HG02884 (cell line): ENCODE measurements at regions not wholly inside any gene's neighbourhood (a gene's known extent, or its start where the extent isn't known, plus 50 kb on each side); places are given as distances from the start of the nearest gene placed in this dataset.
"Not testable (repeated sequence)": the region's sequence is repeated elsewhere in the genome, so short reads cannot be mapped to it uniquely, and the experiment has no call there.

Source experiments
- ATAC-seq: cut with Tn5 transposase; IDR thresholded peaks from one replicate; pipeline ENCODE4 v1.9.1; 2021; ENCODE audit warnings: mild to moderate bottlenecking, moderate library complexity; ENCODE audit not compliant: unreplicated experiment

- ATAC-seq = no peak
These were observed 442.0 kb downstream of the MDFIC start for GRCh38 chr7:115363916-115364315.

GRCh38 chr7:115359955-115360354 is 438.1 kb downstream of the MDFIC start:
- no peak for ATAC-seq

- peak; percentile 50 for ATAC-seq
These were observed 437.2 kb downstream of the MDFIC start for GRCh38 chr7:115359119-115359518.

- no peak for ATAC-seq
These were observed 435.8 kb downstream of the MDFIC start for GRCh38 chr7:115357703-115357999.

- ATAC-seq = no peak
These were observed 435.3 kb downstream of the MDFIC start for GRCh38 chr7:115356999-115357702.

- no peak for ATAC-seq
These were observed 434.3 kb downstream of the MDFIC start for GRCh38 chr7:115356139-115356746.

GRCh38 chr7:115354925-115355324 is 433.0 kb downstream of the MDFIC start:
- ATAC-seq = no peak

- no peak for ATAC-seq
These were observed 430.5 kb downstream of the MDFIC start for GRCh38 chr7:115352375-115352774.

- ATAC-seq = no peak
These were observed 428.9 kb downstream of the MDFIC start for GRCh38 chr7:115350764-115351163.

- ATAC-seq = no peak
These were observed 427.7 kb downstream of the MDFIC start for GRCh38 chr7:115349635-115350034.

- no peak for ATAC-seq
These were observed 424.8 kb downstream of the MDFIC start for GRCh38 chr7:115346685-115347084.

GRCh38 chr7:115340828-115341227 is 418.9 kb downstream of the MDFIC start:
- ATAC-seq = no peak

GRCh38 chr7:115338016-115338415 is 416.1 kb downstream of the MDFIC start:
- ATAC-seq = no peak

- no peak for ATAC-seq
These were observed 410.8 kb downstream of the MDFIC start for GRCh38 chr7:115332691-115333090.

- no peak for ATAC-seq
These were observed 407.1 kb downstream of the MDFIC start for GRCh38 chr7:115329006-115329405.

GRCh38 chr7:115328018-115328417 is 406.1 kb downstream of the MDFIC start:
- no peak for ATAC-seq

- no peak for ATAC-seq
These were observed 405.4 kb downstream of the MDFIC start for GRCh38 chr7:115327326-115327725.

- no peak for ATAC-seq
These were observed 397.6 kb downstream of the MDFIC start for GRCh38 chr7:115319541-115319940.

- ATAC-seq = not testable (repeated sequence)
These were observed 388.4 kb downstream of the MDFIC start for GRCh38 chr7:115310316-115310715.

- no peak for ATAC-seq
These were observed 384.7 kb downstream of the MDFIC start for GRCh38 chr7:115306586-115306985.

GRCh38 chr7:115300231-115300870 is 378.5 kb downstream of the MDFIC start:
- ATAC-seq = no peak

GRCh38 chr7:115299397-115300037 is 377.6 kb downstream of the MDFIC start:
- no peak for ATAC-seq
